SK-N-SH (cell line): ENCODE measurements at regions not wholly inside any gene's neighbourhood (a gene's known extent, or its start where the extent isn't known, plus 50 kb on each side); places are given as distances from the start of the nearest gene placed in this dataset.

ENCODE experiments used
- CTCF ChIA-PET: fragments of 300-600, 350-600 bp; formaldehyde crosslinking; extraction: SDS; loops from one replicate; lab custom pipeline; 2021; lab: Yijun Ruan, JAX
- POLR2A ChIA-PET: fragments of 350-600 bp; sonication (Branson Sonifier 250); formaldehyde crosslinking; extraction: SDS; loops from one replicate; lab custom pipeline; 2020; ENCODE audit warnings: antibody characterized with exemption, inconsistent platforms; lab: Yijun Ruan, JAX
- DNase-seq: peaks from one replicate; pipeline ENCODE4 v3.0.0; 2012
- H2AFZ ChIP-seq: fragments of 200-600 bp; sonication (generic); 2 replicates; pipeline ENCODE4 v1.8.1; 2016; ENCODE audit warnings: antibody characterized with exemption, mild to moderate bottlenecking, low read depth
- H3F3A ChIP-seq: fragments of 200-600 bp; sonication (generic); replicated peaks from 2 replicates; pipeline ENCODE3; 2016; ENCODE audit warnings: antibody characterized with exemption, mild to moderate bottlenecking; ENCODE audit not compliant: insufficient read depth
- H3K27ac ChIP-seq, 2 experiments: fragments of 200-500 bp in 1 of 2; fragments of 200-600 bp in 1 of 2; sonication (Bioruptor generic) in 1 of 2; sonication (generic), shearing (Covaris generic) in 1 of 2; 2 replicates each; pipeline versions ENCODE4 v1.5.1 to v1.6.1; 2014 to 2016; ENCODE audit warnings: low read depth in 2 of 2, inconsistent platforms in 1 of 2, low read length in 1 of 2, mild to moderate bottlenecking in 1 of 2, mixed read lengths in 1 of 2
- H3K27me3 ChIP-seq: fragments of 200-600 bp; sonication (generic), shearing (Covaris generic); 2 replicates; pipeline ENCODE4 v1.6.1; 2016; ENCODE audit warnings: mixed run types; ENCODE audit not compliant: insufficient read depth
- H3K36me3 ChIP-seq, 2 experiments: fragments of 200-500 bp in 1 of 2; fragments of 200-600 bp in 1 of 2; sonication (Bioruptor generic) in 1 of 2; sonication (generic) in 1 of 2; replicated peaks in 1 of 2; 2 replicates each; pipeline versions ENCODE3 to v1.5.1; 2014 to 2016; ENCODE audit warnings: low read length in 1 of 2, mild to moderate bottlenecking in 1 of 2; ENCODE audit not compliant: insufficient read depth in 2 of 2, control insufficient read depth in 1 of 2
- H3K4me1 ChIP-seq, 2 experiments: fragments of 200-500 bp in 1 of 2; fragments of 200-600 bp in 1 of 2; sonication (Bioruptor generic) in 1 of 2; sonication (generic), shearing (Covaris generic) in 1 of 2; 2 replicates each; pipeline versions ENCODE4 v1.5.1 to v1.6.1; 2014 to 2016; ENCODE audit warnings: low read depth in 1 of 2, low read length in 1 of 2, mixed run types in 1 of 2; ENCODE audit not compliant: insufficient read depth in 2 of 2, control insufficient read depth in 1 of 2
- H3K4me2 ChIP-seq: fragments of 200-600 bp; sonication (generic), shearing (Covaris generic); 2 replicates; pipeline ENCODE4 v1.6.1; 2017; ENCODE audit warnings: mixed run types
- H3K4me3 ChIP-seq, 2 experiments: fragments of 200-500 bp in 1 of 2; fragments of 200-600 bp in 1 of 2; sonication (Bioruptor generic) in 1 of 2; sonication (generic), shearing (Covaris generic) in 1 of 2; 2 replicates each; pipeline versions ENCODE4 v1.5.1 to v1.8.1; 2014 to 2016; ENCODE audit warnings: low read depth in 2 of 2, inconsistent platforms in 1 of 2, low read length in 1 of 2, mild to moderate bottlenecking in 1 of 2, mixed read lengths in 1 of 2, moderate library complexity in 1 of 2
- H3K79me2 ChIP-seq: fragments of 200-600 bp; sonication (generic); 2 replicates; pipeline ENCODE4 v1.8.1; 2017; ENCODE audit warnings: mild to moderate bottlenecking; ENCODE audit not compliant: insufficient read depth
- H3K9ac ChIP-seq: fragments of 200-600 bp; sonication (generic); 2 replicates; pipeline ENCODE4 v1.6.1; 2017; ENCODE audit warnings: mixed run types
- H3K9me2 ChIP-seq: fragments of 200-600 bp; sonication (generic); 2 replicates; pipeline ENCODE4 v1.6.1; 2017; ENCODE audit warnings: mixed run types
- H3K9me3 ChIP-seq: fragments of 200-600 bp; sonication (generic); 2 replicates; pipeline ENCODE4 v1.6.1; 2017; ENCODE audit warnings: mixed run types, mild to moderate bottlenecking, moderate library complexity
- H4K20me1 ChIP-seq: fragments of 200-600 bp; sonication (generic); 2 replicates; pipeline ENCODE4 v1.6.1; 2017; ENCODE audit warnings: mild to moderate bottlenecking, mixed run types; ENCODE audit not compliant: insufficient read depth
- CHD2 ChIP-seq: fragments of 150-350 bp; IDR thresholded peaks from 2 replicates; pipeline ENCODE4 v1.6.1; 2018; ENCODE audit warnings: low read length; ENCODE audit not compliant: partially characterized antibody
- EP300 ChIP-seq, 2 experiments: IDR thresholded peaks; 2 replicates each; pipeline versions ENCODE4 v1.4.0 to v1.6.1; 2012; ENCODE audit warnings: borderline replicate concordance in 1 of 2, low read depth in 1 of 2, low read length in 1 of 2
- EZH2phosphoT487 ChIP-seq: fragments of 200-600 bp; sonication (generic); IDR thresholded peaks from 2 replicates; pipeline ENCODE4 v1.6.1; 2017; ENCODE audit warnings: low read depth, mixed run types, mild to moderate bottlenecking, antibody characterized with exemption, moderate library complexity, borderline replicate concordance
- FOSL2 ChIP-seq: IDR thresholded peaks from 2 replicates; pipeline ENCODE4 v1.4.0; 2012; ENCODE audit warnings: low read depth, mild to moderate bottlenecking, moderate library complexity, borderline replicate concordance
- FOXJ3 ChIP-seq: sonication (generic); formaldehyde crosslinking; IDR thresholded peaks from 2 replicates; pipeline ENCODE4 v1.5.1; 2020; ENCODE audit warnings: mild to moderate bottlenecking, missing genetic modification reagents
- GATA2 ChIP-seq: sonication (generic); formaldehyde crosslinking; IDR thresholded peaks from 2 replicates; pipeline ENCODE4 v1.5.0; 2020; ENCODE audit warnings: mild to moderate bottlenecking, missing genetic modification reagents
- MXI1 ChIP-seq: IDR thresholded peaks from 2 replicates; pipeline ENCODE4 v1.6.1; 2012; ENCODE audit warnings: mild to moderate bottlenecking, low read depth, low read length, improper control_type of control experiment
- RAD21 ChIP-seq: IDR thresholded peaks from 2 replicates; pipeline ENCODE4 v1.6.1; 2012; ENCODE audit warnings: mild to moderate bottlenecking, low read length
- RXRA ChIP-seq: IDR thresholded peaks from 2 replicates; pipeline ENCODE4 v1.4.0; 2012; ENCODE audit warnings: low read depth, mild to moderate bottlenecking, borderline replicate concordance
- SMC3 ChIP-seq: IDR thresholded peaks from 2 replicates; pipeline ENCODE4 v1.6.1; 2012; ENCODE audit warnings: low read depth, low read length, improper control_type of control experiment
- TAF1 ChIP-seq: IDR thresholded peaks from 2 replicates; pipeline ENCODE4 v1.6.1; 2012; ENCODE audit warnings: low read depth, mild to moderate bottlenecking, low read length, moderate library complexity, borderline replicate concordance
- TCF12 ChIP-seq: IDR thresholded peaks from 2 replicates; pipeline ENCODE4 v1.4.0; 2012
- TEAD4 ChIP-seq: IDR thresholded peaks from 2 replicates; pipeline ENCODE4 v1.4.0; 2012; ENCODE audit warnings: mild to moderate bottlenecking, borderline replicate concordance; ENCODE audit not compliant: insufficient read depth
- WGBS: methylation state at CpG from one replicate; pipeline ENCODE4 v1.1.6; 2017; ENCODE audit warnings: low lambda C conversion rate; 5-methylcytosine and 5-hydroxymethylcytosine counted together
- TF ChIP-seq, protein P1 (sequence below): fragments of 150-350 bp; IDR thresholded peaks from 2 replicates; pipeline ENCODE4 v1.6.1; 2017; ENCODE audit warnings: antibody characterized with exemption, low read length, low read depth, borderline replicate concordance
- TF ChIP-seq, protein P2 (sequence below): IDR thresholded peaks from 2 replicates; pipeline ENCODE4 v1.4.0; 2012; ENCODE audit warnings: low read depth, borderline replicate concordance
- TF ChIP-seq, protein P3 (sequence below): IDR thresholded peaks from 2 replicates; pipeline ENCODE4 v1.4.0; 2012; ENCODE audit warnings: low read depth
- TF ChIP-seq, protein P4 (sequence below): fragments of 150-350 bp; IDR thresholded peaks from 2 replicates; pipeline ENCODE4 v1.6.1; 2016; ENCODE audit warnings: mild to moderate bottlenecking, low read depth, low read length

DNA sequence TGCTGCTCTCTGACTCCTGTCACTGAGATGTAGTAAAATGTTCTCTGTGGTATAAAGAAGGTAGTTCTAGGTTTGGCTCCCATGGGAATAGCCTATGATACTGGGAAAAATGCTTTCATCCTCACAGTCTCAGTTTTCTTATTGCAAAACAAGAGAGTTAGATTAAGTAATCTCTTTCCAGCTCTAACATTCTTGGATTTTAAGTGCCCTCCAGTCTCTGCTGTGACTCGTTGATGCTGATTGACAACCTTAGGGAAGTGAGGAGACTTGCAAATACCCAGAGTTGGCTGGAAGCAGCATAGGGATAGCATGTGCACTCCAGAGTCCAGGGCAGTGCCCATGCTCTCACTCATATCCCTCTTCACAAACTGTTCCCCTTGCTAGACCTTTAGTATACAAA, 534.9 kb downstream of the SLC4A3 start:
- Histone ChIP-seq H4K20me1 (no peaks in the 10 kb centered on the region), H3K27me3 (no peaks in the 10 kb centered on the region), H3K9ac (no peak overlapping the region), H3K4me3 (no peak overlapping the region), H3K9me2 (no peaks in the 10 kb centered on the region), H2AFZ (no peak overlapping the region), H3F3A (no peaks in the 10 kb centered on the region), H3K4me2 (no peak overlapping the region), H3K4me1 (no peaks in the 10 kb centered on the region), H3K36me3 (no peaks in the 10 kb centered on the region), H3K79me2 (no peaks in the 10 kb centered on the region), H3K27ac (no peak overlapping the region), H3K9me3 (no peaks in the 10 kb centered on the region)
- TF ChIP-seq, protein P1, sequence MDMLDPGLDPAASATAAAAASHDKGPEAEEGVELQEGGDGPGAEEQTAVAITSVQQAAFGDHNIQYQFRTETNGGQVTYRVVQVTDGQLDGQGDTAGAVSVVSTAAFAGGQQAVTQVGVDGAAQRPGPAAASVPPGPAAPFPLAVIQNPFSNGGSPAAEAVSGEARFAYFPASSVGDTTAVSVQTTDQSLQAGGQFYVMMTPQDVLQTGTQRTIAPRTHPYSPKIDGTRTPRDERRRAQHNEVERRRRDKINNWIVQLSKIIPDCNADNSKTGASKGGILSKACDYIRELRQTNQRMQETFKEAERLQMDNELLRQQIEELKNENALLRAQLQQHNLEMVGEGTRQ = no peak
- no peak for TF ChIP-seq TAF1
- no peak for TF ChIP-seq GATA2 (CRISPR knock-in tag)
- TF ChIP-seq, protein P2, sequence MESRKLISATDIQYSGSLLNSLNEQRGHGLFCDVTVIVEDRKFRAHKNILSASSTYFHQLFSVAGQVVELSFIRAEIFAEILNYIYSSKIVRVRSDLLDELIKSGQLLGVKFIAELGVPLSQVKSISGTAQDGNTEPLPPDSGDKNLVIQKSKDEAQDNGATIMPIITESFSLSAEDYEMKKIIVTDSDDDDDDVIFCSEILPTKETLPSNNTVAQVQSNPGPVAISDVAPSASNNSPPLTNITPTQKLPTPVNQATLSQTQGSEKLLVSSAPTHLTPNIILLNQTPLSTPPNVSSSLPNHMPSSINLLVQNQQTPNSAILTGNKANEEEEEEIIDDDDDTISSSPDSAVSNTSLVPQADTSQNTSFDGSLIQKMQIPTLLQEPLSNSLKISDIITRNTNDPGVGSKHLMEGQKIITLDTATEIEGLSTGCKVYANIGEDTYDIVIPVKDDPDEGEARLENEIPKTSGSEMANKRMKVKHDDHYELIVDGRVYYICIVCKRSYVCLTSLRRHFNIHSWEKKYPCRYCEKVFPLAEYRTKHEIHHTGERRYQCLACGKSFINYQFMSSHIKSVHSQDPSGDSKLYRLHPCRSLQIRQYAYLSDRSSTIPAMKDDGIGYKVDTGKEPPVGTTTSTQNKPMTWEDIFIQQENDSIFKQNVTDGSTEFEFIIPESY = no peak
- no peak for TF ChIP-seq MXI1
- TF ChIP-seq RAD21 = no peak
- no peak for TF ChIP-seq RXRA
- TF ChIP-seq EP300 (IDR thresholded peaks at IDR 0.05; ENCODE audit: borderline replicate concordance in 1 of 2, low read depth in 1 of 2, low read length in 1 of 2) = no peak
- no peak for TF ChIP-seq TCF12
- no peak for TF ChIP-seq FOSL2
- TF ChIP-seq, protein P3, sequence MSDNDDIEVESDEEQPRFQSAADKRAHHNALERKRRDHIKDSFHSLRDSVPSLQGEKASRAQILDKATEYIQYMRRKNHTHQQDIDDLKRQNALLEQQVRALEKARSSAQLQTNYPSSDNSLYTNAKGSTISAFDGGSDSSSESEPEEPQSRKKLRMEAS = no peak
- TF ChIP-seq FOXJ3 (CRISPR knock-in tag) = no peak
- TF ChIP-seq, protein P4, sequence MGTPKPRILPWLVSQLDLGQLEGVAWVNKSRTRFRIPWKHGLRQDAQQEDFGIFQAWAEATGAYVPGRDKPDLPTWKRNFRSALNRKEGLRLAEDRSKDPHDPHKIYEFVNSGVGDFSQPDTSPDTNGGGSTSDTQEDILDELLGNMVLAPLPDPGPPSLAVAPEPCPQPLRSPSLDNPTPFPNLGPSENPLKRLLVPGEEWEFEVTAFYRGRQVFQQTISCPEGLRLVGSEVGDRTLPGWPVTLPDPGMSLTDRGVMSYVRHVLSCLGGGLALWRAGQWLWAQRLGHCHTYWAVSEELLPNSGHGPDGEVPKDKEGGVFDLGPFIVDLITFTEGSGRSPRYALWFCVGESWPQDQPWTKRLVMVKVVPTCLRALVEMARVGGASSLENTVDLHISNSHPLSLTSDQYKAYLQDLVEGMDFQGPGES = no peak
- TF ChIP-seq TEAD4 = no peak
- no peak for TF ChIP-seq SMC3
- no peak for TF ChIP-seq CHD2
- no peak for TF ChIP-seq EZH2phosphoT487
- CTCF ChIA-PET = no interaction called here
- WGBS = 0% methylated on average over 1 of the region's 1 CpG
- no peak for DNase-seq
- POLR2A ChIA-PET = no interaction called here
